GM19395 (cell line): ENCODE measurements at regions not wholly inside any gene's neighbourhood (a gene's known extent, or its start where the extent isn't known, plus 50 kb on each side); places are given as distances from the start of the nearest gene placed in this dataset.

Source experiments
- ATAC-seq: cut with Tn5 transposase; IDR thresholded peaks from one replicate; pipeline ENCODE4 v1.9.1; 2021; ENCODE audit warnings: mild to moderate bottlenecking, moderate library complexity; ENCODE audit not compliant: unreplicated experiment

DNA sequence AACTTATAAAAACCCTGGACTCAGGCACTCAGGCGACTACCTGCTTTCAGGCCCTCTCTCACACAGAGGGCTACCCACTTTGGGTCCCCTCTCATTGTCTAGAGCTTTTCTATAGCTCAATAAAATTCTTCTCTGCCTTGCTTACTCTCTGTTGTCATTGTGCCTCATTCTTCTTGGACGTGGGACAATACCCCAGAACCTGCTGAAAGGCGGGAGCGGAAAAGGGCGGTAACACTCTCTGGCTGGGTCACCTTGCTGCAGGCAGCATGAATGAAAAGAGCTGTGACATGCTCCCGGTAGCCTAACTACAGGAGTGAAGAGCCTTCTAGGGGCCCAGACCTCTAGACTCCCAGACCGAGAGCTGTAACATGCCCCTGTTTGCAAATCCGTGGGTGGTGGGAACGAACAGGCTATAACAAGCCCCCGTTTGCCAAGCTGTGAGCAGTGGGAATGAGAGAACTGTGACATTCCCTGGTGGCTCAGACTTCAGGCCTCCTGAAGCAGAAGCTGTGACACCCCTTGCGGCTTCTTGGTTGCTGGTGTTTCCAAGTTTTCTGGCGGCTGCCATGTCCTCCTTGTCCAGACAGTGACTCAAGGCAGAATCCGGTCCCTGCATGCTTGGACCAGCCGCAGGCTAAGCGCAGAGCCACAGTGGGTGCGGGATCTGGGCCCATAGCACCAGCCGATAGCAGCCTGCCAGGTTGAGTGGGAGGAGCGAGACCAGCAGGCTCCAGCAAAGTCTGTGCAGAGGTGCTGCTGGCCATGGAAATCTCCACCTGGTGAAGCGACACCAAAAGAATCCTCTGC is 684.6 kb downstream of the ARAP2 start:
- no peak for ATAC-seq

DNA sequence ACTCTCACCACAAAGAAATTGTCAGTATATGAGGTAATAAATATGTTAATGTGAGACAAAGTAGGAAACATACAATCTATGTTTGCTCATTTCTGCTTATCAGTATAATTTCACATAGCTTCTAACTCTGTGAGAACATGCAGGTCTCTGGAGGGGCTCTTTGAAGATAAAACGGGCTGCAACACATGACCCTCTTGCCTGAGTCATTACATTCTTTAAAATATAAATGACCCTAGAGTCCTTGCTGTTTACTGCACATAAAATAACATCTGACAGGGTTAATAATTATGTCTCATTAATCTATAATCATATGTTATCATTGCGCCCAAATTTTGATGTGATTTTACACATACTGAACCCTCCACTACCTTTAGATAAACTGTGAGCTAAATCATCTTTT is 681.5 kb downstream of the ARAP2 start:
- ATAC-seq: no peak

GRCh38 chr4:35565640-35566039 is 678.7 kb downstream of the ARAP2 start:
- no peak for ATAC-seq

GRCh38 chr4:35591035-35591434 is 653.3 kb downstream of the ARAP2 start:
- no peak for ATAC-seq

- no peak for ATAC-seq
Observed at GRCh38 chr4:35604252-35604651, 640.1 kb downstream of the ARAP2 start.

GRCh38 chr4:35604724-35605123 is 639.6 kb downstream of the ARAP2 start:
- ATAC-seq: no peak

- no peak for ATAC-seq
Observed at GRCh38 chr4:35608205-35608604, 636.1 kb downstream of the ARAP2 start.

GRCh38 chr4:35614120-35614519 is 630.2 kb downstream of the ARAP2 start:
- no peak for ATAC-seq

- ATAC-seq: no peak
Observed at GRCh38 chr4:35639929-35640328, 604.4 kb downstream of the ARAP2 start.

- no peak for ATAC-seq
Observed at GRCh38 chr4:35643661-35644060, 600.7 kb downstream of the ARAP2 start.

DNA sequence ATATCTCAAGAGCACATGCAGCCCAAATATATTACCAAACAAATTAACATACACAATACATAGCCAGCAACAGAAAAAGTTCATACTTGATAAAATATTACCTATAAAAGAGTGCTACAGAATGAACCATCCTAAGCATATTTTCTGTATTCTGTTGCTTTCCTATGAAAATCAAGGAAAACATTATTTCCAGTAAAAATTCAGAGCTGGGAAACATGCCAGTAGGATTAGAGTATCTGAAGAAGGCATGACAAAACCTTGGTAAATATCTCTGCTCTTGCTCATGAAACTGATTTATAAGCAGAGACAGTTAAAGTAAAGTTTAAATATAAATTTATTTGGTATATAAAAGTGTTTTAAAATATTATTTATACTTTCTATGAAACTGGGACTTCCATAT is 599.7 kb downstream of the ARAP2 start:
- no peak for ATAC-seq

DNA sequence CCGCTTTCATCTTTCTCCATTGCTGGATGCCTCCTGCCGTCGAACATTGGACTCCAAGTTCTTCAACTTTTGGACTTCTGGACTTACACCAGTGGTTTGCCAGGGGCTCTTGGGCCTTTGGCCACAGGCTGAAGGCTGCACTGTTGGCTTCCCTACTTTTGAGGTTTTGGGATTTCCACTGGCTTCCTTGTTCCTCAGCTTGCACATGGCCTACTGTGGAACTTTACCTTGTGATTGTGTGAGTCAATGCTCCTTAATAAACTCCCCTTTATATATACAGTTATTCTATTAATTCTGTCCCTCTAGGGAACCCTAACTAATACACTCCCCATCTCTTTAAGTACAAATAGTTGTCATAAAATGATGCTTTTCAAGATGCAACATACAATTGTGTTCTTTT is 595.3 kb downstream of the ARAP2 start:
- ATAC-seq: no peak

GRCh38 chr4:35649778-35650177 is 594.5 kb downstream of the ARAP2 start:
- no peak for ATAC-seq

GRCh38 chr4:35652197-35652596 is 592.1 kb downstream of the ARAP2 start:
- ATAC-seq: no peak

GRCh38 chr4:35653451-35653850 is 590.9 kb downstream of the ARAP2 start:
- no peak for ATAC-seq

- ATAC-seq: no peak
Observed at GRCh38 chr4:35673137-35673536, 571.2 kb downstream of the ARAP2 start.

GRCh38 chr4:35684755-35685154 is 559.6 kb downstream of the ARAP2 start:
- ATAC-seq: no peak

DNA sequence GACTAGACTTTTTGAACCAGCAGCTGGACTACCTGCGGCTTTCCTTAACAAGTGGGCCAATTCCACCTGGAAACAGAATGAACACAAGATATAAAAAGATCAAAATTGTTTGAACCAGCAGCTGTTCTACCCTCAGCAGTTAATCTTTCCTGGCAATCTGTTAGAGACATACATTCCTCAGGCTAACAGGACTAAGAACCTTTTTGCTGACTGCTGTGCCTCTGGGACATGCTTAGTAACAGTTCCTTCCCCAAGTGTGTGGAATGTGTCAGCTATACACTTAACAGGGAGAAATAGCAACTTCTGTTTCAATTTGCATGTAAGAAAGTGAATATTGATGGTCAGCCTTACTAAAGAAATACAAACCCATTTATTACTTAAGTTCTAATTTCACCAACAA is 554.4 kb downstream of the ARAP2 start:
- no peak for ATAC-seq

GRCh38 chr4:35690271-35690670 is 554.0 kb downstream of the ARAP2 start:
- no peak for ATAC-seq

DNA sequence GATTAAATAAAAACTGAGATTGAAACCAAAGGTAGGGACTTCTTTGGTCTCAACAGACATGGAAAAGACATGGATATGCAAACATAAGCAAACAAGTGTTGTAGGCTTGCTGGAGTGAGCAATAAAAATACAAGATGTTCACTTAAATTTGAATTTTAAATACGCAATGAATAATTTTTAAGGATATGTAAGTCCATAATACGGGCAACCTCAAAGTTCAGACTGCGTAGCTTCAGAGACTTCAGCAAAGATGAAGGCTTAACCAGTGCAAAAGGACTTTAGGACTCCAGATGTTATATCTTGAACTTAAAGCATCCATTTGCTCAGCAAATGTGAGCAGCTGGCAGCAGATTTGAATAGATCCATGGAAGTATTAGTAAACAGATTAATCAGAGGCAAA is 549.3 kb downstream of the ARAP2 start:
- no peak for ATAC-seq

DNA sequence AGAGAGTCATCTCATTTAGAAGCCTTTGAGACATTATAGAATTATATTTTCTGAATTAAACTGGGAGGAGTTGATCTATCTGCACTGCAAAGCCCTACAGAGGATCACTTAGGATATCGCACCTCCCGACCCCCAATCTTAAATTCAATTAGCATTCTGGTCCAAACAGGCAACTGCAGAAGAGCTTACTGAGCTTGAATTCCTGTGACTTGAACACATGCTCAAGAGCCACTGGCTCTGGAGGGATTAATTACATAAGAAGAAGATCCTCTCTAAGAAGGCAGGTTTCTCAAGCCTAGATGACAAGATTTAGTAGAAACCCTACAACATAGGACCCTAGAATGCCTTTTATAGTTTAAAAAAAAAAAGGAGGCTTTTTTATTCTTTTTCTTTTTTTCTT is 548.9 kb downstream of the ARAP2 start:
- no peak for ATAC-seq

- peak; percentile 80 for ATAC-seq
Observed at GRCh38 chr4:35697210-35697736, 547.0 kb downstream of the ARAP2 start.

DNA sequence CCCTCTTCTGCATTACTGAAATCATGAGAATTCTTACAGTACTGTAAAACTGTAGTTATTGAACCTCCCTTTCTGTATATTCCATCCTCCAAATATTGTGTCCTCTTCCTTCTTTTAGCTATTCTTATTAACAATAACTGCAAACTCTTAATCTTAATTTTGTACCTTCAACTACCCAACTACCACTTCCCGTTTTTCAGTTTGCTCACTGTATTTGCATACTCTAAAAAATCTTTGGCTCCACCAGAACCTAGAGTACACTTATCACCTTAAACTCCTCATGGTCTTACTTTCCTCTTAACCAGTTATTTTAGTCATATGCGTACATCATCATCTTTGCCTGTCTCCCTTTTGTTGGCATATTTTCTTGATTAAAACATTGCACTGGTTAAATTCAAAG is 543.7 kb downstream of the ARAP2 start:
- peak; percentile 44 for ATAC-seq
